DMS79 (cell line): ENCODE measurements at regions not wholly inside any gene's neighbourhood (a gene's known extent, or its start where the extent isn't known, plus 50 kb on each side); places are given as distances from the start of the nearest gene placed in this dataset.

Source experiments
- DNase-seq: peaks from one replicate; lab custom pipeline; 2025; lab: John Stamatoyannopoulos, UW

DNA sequence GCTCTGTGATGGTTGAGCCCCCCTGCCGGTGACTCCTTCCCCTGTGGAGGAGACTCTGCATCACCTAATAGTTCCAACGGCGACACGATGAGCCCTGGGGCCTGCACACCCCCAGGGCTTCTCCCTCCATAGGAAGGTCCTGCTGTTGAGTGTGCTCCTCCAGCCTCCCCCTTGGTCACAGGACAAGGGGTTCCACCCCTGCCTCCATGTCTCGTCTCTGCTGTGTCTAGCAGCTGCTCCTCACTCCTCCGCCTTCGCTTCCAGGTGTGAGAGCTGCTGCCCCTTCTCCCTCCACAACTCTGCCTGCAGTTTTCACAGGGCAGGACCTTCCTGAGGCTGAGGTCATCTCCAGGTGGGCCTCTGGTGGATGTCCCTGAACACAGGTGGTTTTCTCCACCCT lies 1416.1 kb downstream of the TBC1D22A start:
- no peak for DNase-seq

DNA sequence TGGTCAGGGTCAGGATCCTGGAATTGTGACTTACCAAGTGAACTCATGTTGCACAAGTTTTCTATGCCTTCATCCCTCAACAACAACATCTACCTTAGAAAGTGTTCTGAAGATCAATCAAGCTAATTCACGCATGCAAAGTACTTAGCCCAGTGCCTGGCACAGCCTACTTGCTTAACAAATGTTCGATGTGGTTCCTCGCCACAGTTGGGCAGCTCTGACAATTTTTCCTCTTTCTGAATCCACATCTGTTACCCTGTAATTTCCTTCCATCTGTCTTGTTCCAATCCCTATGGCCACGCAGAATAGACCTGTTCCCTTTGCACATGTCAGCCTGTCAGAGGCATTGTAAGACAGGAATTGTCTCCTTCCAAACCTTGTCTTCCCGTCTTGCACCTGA lies 1415.2 kb downstream of the TBC1D22A start:
- DNase-seq: no peak

DNA sequence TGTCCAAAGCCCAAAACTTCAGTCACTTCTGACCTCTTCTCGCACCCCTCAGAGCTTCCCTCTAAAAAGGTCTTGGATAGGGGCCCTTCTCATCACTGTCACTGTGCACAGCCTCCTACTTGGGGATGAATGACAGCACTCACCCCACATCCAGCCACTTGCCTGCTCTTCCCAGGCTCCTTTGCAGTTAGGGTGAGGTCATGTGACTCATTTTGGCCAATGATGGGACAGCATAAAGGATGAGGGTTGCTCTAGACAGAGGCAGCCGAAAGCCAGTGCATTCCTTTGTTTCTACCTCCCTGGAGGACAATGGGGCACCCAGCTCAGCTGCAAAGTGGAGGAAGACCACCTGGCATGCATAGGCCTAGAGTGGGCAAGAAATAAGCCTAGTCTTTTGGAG lies 1413.3 kb downstream of the TBC1D22A start:
- no peak for DNase-seq

DNA sequence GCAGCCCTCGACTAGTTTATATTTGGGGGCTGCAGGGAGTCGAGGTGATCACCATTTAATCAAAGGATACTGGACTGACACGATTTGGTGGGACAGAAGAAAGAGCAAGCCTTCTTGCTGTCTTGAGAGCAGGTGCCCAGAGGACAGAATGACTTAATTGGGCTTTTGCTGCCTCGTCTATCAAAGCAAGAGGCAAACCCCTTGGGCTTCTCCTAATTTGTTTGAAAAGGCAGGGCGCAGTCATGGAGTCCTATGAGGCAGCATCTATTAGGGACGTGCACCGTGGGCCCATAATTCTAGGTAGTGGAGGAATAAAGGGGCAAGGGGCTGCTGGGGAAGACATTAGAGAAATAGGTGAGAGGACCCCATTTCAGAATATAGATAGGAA lies 1411.3 kb downstream of the TBC1D22A start:
- DNase-seq: no peak

DNA sequence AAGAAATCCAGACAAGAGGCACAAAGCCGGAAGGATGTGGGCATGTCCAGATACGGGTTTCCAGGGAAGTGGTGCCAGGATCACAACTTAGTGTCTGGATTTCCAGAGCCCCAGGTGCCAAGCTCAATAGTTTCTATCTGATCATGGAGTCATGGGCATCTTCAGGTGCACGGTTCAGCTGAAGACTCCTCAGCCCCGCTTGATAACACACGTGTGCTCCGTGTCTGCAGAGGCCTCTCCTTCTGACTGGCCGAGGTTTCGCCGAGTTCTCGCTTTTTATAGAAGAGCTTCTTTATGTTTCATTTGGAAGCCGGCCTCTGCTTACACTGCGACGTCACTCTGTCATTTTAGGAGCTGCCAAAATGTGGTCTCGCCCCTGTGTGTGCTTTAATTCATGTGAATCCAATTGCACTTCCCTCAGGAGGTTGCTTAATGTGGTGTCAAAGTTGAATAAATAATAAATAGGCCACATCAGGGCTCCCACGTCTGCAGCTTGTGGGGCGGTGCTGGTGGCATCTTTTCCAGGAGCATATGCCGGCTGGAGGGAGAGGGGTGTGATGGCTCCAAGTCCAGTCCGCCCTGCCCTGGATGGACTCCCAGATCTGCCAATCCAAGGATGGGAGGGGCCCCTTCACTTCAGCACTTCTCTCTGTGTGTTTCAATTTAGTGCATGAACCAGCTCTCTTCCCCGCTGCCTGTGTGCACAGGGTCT lies 1410.8 kb downstream of the TBC1D22A start:
- no peak for DNase-seq

DNA sequence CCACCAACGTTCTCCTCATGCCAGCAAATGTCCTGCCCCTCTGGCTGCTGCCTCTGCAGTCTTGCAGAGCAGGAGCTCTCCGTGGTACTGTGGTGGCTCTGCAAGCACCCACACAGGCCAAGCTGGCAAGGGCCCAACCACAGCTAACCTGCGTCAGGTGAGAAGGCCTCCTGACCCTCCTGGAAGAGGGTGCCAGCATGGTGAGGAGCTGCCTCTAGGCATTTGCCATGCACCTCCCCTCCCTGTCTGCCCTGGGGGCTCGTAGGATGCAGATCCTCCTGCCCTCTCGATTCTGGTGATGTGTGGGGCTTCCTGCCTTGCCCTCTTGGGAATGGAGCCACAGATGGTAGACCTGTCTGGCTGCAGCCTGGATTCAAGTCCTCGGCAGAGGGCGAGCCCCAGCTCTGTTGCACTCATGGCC lies 1408.8 kb downstream of the TBC1D22A start:
- DNase-seq: no peak

DNA sequence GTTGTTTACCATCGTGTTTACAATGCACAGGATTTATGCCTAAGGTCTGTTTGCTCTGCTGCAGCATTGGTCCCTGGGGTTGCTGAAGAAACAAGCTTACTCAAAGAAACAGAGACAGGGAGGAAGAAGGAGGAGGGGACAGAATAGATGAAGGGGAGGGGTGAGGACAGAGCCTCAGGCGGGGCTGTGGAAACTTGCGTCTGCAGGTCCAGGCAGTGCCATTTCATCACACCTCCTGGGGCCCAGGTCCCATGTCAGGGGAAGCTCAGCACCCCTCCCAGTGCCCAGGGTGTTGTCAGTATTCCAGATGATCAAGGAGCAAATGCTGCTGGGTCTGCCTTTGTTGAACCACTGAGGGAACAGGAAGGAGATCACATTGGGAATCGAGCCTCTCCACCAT lies 1406.8 kb downstream of the TBC1D22A start:
- DNase-seq: no peak

DNA sequence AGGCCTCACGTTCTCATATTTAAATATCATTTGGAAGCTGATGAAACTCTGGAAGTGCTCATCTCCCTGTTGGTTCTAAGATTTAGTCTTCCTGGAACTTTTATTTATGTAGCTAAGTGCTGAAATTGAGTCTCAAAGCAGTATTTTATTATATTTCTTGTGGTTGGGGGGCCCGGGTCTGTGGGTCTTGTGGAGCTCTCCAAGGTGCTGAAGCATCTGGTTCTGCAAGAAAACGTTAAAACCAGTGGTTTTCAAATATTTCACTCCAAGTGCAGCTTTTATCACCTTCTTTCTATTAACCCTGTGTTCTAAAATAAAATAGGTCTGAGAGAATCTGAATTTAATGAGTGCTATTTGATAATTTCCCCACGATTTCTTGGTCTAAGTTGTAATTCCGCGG lies 1404.8 kb downstream of the TBC1D22A start:
- DNase-seq: no peak

DNA sequence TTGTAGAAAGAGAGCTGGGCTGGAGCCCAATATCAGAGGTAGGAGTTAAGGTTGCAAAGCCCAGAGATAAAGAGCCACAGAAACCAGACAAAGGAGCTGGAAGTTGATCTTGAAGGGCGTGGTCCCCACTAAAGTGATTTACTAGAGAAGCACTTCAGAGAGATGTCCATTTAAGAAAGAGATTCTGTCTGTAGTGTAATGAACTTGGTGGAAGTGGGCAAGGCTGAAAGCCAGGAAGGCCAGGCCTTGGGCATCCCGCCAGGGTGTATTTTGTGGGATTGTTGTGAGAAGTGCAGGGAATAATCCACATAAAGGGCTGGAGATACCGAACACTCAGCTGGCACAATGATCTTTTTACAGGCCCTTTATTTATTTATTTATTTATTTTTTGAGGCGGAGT lies 1398.8 kb downstream of the TBC1D22A start:
- DNase-seq: no peak

DNA sequence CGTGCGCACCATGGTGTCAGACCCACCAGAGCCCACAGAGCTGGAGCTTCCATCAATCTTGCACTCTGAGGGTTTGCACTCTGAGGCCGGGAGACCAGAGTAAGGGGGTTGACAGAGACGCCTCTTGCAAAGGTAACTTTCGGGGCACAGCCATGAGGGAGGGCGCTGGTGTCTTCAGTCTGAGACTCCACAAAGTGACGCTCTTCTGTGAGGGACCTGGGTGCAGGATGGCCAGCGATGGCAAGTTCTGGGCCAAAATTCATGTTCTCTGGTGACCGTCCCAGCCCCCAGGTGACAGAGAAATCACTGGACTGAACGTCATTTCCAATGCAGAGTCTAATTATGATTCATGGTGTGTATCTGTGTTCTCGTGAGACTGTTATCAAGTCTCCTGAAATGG lies 1395.2 kb downstream of the TBC1D22A start:
- DNase-seq: no peak

DNA sequence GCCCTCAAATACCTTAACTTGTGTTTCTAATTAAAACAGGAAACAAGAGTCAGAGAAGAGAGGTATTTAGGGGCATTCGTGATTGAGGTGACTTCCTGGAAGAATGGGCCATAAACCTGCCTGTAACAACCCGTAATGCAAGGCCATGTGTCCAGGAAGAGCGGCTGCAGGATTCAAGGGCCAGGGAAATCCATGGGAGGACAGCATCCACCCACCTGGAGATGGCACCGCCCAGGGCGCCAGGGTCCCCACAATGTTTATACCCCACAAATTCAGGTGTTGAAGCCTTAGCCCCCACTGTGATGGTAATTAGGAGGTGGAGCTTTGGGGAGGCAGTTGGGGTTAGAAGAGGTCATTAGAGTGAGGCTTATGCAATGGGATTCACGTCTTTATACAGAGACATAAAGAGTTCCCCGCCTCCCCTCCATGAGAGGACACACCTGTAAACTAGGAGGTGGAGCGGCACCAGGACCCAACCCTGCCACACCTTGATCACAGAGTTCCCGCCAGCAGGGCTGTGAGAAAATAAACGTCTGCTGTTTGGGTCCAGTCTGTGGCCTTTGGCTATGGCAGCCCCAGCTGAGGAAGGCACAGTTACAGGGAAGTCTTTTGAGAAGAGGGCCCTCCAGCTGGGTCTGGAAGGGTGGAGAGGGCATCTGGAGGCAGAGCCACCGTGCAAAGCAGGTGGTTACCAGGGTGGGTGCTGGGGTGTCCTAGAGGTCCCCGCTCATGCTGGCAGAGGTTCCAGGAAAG lies 1394.3 kb downstream of the TBC1D22A start:
- DNase-seq: no peak

DNA sequence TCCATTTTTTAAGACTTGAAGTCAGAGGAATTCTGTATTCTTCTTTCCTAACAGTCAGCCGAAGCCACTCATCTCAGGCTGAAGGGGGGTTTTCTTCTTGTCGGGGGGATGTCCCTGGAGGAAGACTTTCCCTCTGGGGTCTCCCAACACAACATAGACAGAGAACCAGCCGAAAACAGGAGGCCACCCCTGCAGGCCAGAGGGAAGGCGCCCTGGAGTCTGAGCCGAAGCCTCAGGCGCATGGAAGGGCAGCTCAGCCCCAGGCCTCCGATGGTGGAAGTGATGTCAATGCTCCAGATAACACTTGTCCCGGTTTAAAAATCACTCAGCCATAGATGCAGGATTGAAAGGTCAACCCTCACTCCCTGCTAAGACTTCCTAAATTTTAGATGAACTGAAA lies 1393.0 kb downstream of the TBC1D22A start:
- no peak for DNase-seq

DNA sequence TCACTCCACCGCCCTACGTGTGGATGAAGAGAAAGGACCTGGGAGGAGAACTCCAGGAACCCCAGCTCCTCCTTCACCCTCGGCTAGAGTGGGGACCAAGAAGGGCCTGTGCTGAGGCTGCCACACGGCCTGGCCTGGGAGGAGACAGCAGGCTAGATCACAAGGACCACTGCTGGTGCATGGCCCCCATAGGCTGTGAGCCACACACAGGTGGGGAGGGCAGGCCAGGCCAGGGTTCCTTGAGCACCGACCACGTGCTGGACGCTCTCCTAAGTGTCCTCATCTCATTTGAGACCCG lies 1392.4 kb downstream of the TBC1D22A start:
- no peak for DNase-seq

DNA sequence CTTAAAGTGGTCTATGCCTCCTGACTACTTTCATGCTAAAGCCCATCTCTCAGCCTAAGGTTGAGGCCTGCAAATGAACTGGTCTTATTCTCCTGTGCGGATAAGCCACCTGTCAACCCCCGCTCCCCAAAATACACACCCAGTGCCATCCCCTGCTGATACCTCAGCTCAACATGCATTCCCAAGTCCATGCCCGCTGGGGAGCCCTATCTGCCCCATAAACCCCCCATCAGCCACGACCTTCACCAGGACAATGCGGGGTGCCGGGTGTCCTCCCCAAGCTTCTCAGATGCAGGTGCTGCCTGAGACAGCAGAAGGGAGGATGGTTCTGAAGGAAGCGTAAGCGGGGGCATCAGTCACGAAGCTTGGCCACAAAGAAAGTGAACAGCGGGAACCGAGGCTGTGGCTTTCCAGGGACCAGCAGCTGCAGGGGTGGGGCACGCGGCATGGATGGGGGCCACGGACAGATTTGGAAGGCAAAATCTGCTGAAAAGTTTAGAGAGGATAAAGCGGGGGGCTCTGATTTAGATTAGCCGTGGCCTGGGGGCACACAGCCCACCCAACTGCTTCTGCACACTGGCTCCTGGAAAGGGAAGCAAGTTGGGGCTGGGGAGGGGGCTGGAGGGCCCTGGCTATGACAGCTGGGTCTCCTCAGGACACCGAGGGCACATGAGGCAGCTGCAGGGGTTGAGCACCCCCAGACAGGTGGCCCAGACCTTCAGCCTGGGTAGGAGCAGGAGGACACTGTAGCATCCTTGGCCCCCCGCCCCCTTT lies 1391.9 kb downstream of the TBC1D22A start:
- no peak for DNase-seq

DNA sequence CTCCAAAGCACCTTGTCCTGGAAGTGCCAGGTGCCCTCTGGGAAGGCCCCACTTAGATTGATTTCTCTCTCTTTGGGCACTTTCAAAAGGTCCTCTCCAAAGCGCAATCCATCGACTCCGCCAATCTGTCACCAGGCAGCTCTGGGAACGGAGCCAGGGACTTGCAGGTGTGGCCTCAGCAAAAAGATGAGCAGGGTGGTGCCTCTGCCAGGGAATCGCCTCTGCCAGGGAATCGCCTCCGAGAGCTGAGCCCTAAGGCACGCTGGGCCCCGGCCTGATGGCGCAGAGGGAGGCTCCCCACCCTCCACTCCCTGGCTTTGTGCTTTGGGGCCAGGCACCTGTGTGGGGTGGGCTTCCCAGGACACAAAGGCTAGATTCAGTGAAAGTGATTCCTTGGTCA lies 1391.3 kb downstream of the TBC1D22A start:
- DNase-seq: peak; percentile 57

DNA sequence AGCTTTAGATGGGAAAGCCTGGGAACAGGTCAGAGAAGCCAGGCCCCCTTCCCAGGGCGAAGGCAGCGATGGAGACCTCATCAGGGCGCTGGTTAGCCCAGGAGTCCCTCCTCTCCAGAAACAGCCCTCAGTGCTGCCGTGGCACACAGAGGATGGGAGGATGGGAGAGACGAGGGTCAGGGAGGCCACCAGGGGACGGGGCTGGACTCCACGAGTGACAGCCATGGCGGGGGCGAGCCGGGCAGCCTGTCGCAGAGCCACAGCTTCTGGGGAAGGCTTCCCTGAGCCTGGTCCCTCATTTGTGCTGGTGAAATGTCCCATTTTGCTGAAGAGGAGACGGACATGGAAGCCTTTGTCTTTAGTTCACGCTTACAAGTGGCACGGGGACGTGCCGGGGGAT lies 1390.5 kb downstream of the TBC1D22A start:
- no peak for DNase-seq

DNA sequence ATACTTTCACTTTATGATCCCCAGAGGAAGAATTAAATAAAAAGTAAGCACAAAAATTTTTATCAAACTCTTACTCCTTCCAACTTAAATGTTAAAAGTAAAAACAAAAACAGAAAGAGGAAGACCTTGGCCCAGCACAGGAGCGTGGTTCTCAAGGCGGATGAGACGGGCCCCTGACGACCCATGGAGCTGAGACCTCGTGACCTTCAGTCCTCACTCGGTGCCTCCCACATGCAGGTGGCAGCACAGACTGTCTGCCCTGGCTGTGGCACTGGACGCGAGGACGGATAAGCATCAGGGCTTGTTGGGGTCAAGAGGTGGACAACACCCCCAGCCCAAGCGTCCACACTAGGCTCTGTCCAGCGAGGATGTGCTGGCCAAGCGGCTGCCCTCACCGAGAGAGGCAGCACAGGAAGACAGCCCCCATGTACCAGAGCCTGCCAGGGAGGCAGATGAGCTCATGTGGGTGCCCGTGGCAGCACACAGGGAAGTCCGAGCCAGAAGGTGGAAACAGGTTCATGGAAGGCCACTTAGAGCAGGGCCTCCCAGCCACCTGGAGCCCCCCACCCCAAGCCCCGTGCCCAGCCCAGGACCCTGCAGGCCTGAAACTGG lies 1389.8 kb downstream of the TBC1D22A start:
- no peak for DNase-seq

DNA sequence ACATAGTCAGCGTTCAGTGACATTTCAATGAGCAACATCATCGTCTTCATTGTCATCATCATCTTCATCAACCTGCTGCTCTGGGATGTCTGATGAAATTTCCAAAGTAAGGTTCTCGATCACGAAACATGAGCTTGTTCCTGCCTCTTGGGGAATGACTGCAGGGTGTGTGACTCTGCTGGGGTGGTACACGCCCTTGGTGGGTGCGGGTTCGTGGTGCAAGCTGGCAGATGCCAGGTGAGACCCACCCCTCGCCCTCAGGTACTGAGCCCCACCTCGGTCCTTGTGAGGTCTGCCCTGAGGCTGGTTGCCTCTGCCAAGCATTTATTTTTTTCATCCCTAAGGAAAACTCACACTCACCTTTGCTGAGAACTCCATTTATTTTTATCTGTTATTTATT lies 1389.2 kb downstream of the TBC1D22A start:
- DNase-seq: no peak

DNA sequence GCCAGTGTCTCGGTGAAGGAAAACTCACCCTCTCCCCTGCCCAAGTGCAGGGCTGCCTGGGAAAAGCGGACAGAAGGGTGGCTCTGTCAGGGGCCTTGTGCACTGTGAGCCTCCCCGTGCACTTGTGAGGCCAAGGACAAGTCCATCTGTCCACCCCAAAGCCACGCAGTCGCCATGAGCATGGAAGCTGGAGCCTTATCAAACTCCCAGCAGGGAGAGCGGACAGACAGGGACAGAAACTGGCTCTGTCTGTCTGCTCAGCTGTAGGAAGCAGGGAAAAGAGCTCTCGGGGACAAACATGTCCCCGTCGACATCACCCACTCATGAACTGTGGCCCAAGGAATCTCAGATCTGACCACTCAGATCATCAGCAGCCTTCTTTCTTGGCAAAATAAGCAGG lies 1385.4 kb downstream of the TBC1D22A start:
- DNase-seq: no peak

DNA sequence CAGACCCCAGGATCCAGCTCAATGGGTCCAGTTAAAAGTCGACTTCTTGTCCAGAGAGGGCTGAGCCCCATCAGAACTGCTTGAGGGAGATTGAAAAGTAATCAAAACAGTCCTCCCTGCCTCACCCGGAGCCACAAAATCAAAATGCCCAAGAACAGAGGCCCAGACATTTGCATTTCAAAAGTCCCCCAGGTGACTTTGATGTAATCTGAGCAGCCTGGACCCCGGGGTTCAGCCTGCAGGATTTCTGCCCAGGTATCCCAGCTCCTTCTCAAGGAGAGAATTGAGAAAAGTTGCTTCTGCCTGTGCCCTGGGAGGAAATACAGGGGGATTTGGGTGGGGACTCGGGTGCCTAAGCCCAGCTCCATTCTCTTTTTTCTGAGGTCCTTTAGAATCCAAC lies 1385.0 kb downstream of the TBC1D22A start:
- DNase-seq: no peak

DNA sequence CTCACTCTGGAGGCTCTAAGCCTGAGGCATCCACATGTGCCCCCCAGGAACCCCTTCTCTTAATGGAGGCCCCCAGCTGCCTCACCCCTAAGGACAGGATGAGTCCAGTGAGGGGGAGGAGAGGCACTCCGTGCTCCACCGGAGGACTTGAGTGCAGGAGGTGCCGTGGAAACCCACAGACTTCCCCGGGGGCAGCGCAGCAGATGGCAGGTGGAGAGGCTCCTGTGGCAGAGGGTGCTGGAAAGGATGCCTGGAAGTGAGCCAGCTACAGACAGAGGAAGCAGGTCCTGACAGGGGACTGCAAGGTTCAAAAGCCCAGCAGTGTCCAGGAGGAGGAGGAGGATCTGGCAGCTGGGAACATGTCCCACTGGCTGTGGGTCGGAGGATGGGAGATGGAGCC lies 1384.0 kb downstream of the TBC1D22A start:
- DNase-seq: peak; percentile 56

DNA sequence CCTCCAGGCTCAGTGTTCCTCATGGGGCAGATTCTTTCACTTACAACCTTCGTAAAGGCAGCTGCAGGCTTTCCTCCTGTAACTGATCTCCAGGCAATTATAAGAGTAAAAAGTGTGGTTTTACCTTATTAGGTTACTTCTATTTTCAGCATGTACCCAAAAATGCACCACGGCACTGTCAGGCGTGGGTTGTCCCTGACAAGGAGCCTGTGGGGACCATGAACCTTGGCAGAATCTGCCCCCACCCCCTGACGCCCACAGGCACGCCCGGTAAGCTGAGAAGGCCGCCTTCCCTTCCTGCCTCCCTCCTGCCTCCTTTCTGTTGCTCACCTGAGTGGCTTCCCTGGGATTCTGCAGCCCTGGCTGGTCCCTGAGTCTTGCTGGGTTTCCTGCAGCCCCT lies 1383.3 kb downstream of the TBC1D22A start:
- no peak for DNase-seq

DNA sequence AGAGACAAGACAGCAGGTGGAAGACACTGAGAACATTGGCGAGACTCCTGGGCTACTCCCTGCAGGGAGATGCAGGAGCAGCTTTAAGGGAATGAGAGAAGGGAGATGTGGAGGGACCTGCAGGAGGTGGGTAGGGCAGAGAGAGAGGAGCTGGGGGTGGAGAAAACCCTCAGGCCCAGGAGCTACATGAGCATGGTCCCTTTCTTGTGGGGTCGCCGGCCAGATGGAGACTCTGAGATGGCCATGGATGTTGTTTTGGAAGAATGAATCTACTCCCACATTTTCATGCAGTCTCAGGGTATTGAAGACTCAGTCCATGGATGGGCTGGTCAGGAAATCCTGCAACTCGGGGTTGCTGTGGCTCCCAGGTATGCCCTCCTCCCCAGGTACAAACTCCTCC lies 1381.9 kb downstream of the TBC1D22A start:
- no peak for DNase-seq
